ENCODE measurements at regions not wholly inside any gene's neighbourhood (a gene's known extent, or its start where the extent isn't known, plus 50 kb on each side); places are given as distances from the start of the nearest gene placed in this dataset.

GRCh38 chr5:133890314-133890713 lies 78.1 kb downstream of the C5orf15 start:
- TF ChIP-seq POLR2AphosphoS5 (IDR thresholded peaks at IDR 0.05) (no peak), CTCF (IDR thresholded peaks at IDR 0.05) (no peak), POLR2A (IDR thresholded peaks at IDR 0.05; ENCODE audit: low read depth) (no peak), EP300 (IDR thresholded peaks at IDR 0.05) (no peak)
